ENCODE measurements at regions not wholly inside any gene's neighbourhood (a gene's known extent, or its start where the extent isn't known, plus 50 kb on each side); places are given as distances from the start of the nearest gene placed in this dataset.

DNA sequence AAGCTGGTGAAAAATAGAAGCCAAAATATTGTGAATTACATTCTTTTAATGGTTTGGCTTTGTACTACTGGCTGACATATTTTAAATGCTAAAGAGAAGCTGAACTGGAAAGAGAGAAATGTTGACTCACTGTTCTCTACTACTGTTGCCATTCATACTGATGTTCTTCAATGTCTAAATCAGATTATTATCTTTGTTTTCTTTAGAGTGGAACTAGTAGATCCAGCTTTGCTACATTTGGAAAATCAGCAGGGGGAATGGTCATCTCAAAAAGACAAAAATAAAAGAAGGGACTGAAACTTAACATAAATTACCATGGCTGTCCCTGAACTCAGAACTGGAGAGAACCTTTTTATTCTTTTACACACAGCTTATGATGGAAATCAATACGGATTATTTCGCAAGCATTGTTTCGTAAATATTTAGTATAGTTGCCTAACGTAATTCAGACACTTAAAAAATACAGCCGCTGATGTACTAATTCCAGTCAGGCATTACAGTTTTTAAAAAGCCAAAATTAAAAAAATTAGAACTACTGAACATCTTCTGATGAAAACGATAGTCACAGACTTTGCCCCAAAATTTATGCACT is 76.3 kb upstream of the OTX2 start (continued):
- TF ChIP-seq, protein P1, sequence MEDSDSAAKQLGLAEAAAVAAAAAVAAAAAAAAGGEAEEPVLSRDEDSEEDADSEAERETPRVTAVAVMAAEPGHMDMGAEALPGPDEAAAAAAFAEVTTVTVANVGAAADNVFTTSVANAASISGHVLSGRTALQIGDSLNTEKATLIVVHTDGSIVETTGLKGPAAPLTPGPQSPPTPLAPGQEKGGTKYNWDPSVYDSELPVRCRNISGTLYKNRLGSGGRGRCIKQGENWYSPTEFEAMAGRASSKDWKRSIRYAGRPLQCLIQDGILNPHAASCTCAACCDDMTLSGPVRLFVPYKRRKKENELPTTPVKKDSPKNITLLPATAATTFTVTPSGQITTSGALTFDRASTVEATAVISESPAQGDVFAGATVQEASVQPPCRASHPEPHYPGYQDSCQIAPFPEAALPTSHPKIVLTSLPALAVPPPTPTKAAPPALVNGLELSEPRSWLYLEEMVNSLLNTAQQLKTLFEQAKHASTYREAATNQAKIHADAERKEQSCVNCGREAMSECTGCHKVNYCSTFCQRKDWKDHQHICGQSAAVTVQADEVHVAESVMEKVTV (CRISPR knock-in tag; IDR thresholded peaks at IDR 0.05): no peak
- TF ChIP-seq ASH1L (IDR thresholded peaks at IDR 0.05; ENCODE audit: borderline replicate concordance, low read depth, partially characterized antibody) (no peak), COPS2 (conservative IDR thresholded peaks at IDR 0.05) (no peak), ZNF133 (CRISPR knock-in tag; IDR thresholded peaks at IDR 0.05) (no peak), NR4A1 (CRISPR knock-in tag; IDR thresholded peaks at IDR 0.05) (no peak), NR4A1 (tag; IDR thresholded peaks at IDR 0.05) (no peak)
- TF ChIP-seq, protein P2, sequence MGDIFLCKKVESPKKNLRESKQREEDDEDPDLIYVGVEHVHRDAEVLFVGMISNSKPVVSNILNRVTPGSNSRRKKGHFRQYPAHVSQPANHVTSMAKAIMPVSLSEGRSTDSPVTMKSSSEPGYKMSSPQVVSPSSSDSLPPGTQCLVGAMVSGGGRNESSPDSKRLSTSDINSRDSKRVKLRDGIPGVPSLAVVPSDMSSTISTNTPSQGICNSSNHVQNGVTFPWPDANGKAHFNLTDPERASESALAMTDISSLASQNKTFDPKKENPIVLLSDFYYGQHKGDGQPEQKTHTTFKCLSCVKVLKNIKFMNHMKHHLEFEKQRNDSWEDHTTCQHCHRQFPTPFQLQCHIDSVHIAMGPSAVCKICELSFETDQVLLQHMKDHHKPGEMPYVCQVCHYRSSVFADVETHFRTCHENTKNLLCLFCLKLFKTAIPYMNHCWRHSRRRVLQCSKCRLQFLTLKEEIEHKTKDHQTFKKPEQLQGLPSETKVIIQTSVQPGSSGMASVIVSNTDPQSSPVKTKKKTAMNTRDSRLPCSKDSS (IDR thresholded peaks at IDR 0.05; ENCODE audit: low read depth, partially characterized antibody): no peak
- TF ChIP-seq, protein P3, sequence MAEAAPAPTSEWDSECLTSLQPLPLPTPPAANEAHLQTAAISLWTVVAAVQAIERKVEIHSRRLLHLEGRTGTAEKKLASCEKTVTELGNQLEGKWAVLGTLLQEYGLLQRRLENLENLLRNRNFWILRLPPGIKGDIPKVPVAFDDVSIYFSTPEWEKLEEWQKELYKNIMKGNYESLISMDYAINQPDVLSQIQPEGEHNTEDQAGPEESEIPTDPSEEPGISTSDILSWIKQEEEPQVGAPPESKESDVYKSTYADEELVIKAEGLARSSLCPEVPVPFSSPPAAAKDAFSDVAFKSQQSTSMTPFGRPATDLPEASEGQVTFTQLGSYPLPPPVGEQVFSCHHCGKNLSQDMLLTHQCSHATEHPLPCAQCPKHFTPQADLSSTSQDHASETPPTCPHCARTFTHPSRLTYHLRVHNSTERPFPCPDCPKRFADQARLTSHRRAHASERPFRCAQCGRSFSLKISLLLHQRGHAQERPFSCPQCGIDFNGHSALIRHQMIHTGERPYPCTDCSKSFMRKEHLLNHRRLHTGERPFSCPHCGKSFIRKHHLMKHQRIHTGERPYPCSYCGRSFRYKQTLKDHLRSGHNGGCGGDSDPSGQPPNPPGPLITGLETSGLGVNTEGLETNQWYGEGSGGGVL (CRISPR knock-in tag; IDR thresholded peaks at IDR 0.05): no peak
- TF ChIP-seq, protein P4, sequence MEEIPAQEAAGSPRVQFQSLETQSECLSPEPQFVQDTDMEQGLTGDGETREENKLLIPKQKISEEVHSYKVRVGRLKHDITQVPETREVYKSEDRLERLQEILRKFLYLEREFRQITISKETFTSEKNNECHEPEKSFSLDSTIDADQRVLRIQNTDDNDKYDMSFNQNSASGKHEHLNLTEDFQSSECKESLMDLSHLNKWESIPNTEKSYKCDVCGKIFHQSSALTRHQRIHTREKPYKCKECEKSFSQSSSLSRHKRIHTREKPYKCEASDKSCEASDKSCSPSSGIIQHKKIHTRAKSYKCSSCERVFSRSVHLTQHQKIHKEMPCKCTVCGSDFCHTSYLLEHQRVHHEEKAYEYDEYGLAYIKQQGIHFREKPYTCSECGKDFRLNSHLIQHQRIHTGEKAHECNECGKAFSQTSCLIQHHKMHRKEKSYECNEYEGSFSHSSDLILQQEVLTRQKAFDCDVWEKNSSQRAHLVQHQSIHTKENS (CRISPR knock-in tag; IDR thresholded peaks at IDR 0.05): no peak

Measured in K562 (cell line).